CD4-positive, CD25-positive, alpha-beta regulatory T cell (primary cell): ENCODE measurements at regions not wholly inside any gene's neighbourhood (a gene's known extent, or its start where the extent isn't known, plus 50 kb on each side); places are given as distances from the start of the nearest gene placed in this dataset.

Experiments used
- ATAC-seq, 2 donors: fragments of 150-1000 bp; cut with Tn5 transposase; one replicate each; pipeline ENCODE4 v1.10.0; 2021; ENCODE audit warnings: low read depth in 2 of 2, moderate number of reproducible peaks in 2 of 2, moderate library complexity in 1 of 2
- DNase-seq, 3 donors: peaks; one replicate each; pipeline versions ENCODE4 v3.0.0 to v3.0.0-alpha.2; 2012 to 2022; ENCODE audit warnings: mixed read lengths in 1 of 3
- H3K27ac ChIP-seq: one replicate; pipeline ENCODE4 v1.7.0; 2013; ENCODE audit warnings: mild to moderate bottlenecking, low read length; ENCODE audit not compliant: insufficient read depth, poor library complexity, severe bottlenecking
- H3K27me3 ChIP-seq: one replicate; pipeline ENCODE4 v1.7.0; 2013; ENCODE audit warnings: low read length; ENCODE audit not compliant: control insufficient read depth, insufficient read depth
- H3K36me3 ChIP-seq: one replicate; pipeline ENCODE4 v1.7.0; 2013; ENCODE audit warnings: mild to moderate bottlenecking, low read length, moderate library complexity; ENCODE audit not compliant: control insufficient read depth, insufficient read depth
- H3K4me1 ChIP-seq: 2 replicates; pipeline ENCODE4 v1.7.0; 2013; ENCODE audit warnings: mild to moderate bottlenecking, low read length; ENCODE audit not compliant: insufficient read depth, control insufficient read depth, poor library complexity, severe bottlenecking
- H3K4me3 ChIP-seq: one replicate; pipeline ENCODE4 v1.7.0; 2013; ENCODE audit warnings: low read depth, mild to moderate bottlenecking, low read length, moderate library complexity
- H3K9me3 ChIP-seq, 2 experiments: 1 replicate in 1 of 2; 2 replicates in 1 of 2; pipeline ENCODE4 v1.7.0; 2013; ENCODE audit warnings: low read length in 2 of 2, mild to moderate bottlenecking in 1 of 2, moderate library complexity in 1 of 2; ENCODE audit not compliant: control insufficient read depth in 2 of 2
- H3K27ac Mint-ChIP-seq, 3 donors: one replicate each; pipeline ENCODE4 v1.8.0; 2020 to 2022; ENCODE audit warnings: mild to moderate bottlenecking in 3 of 3, mixed read lengths in 3 of 3, moderate library complexity in 2 of 3
- H3K27me3 Mint-ChIP-seq: one replicate; pipeline ENCODE4 v1.8.0; 2022; ENCODE audit warnings: mild to moderate bottlenecking, mixed read lengths
- H3K36me3 Mint-ChIP-seq: one replicate; pipeline ENCODE4 v1.8.0; 2020; ENCODE audit warnings: mixed read lengths
- H3K4me1 Mint-ChIP-seq, 4 donors: one replicate each; pipeline ENCODE4 v1.8.0; 2020 to 2022; ENCODE audit warnings: mixed read lengths in 4 of 4, mild to moderate bottlenecking in 1 of 4
- H3K4me3 Mint-ChIP-seq, 4 donors: one replicate each; pipeline ENCODE4 v1.8.0; 2020 to 2022; ENCODE audit warnings: mild to moderate bottlenecking in 4 of 4, mixed read lengths in 4 of 4, moderate library complexity in 3 of 4
- H3K9me3 Mint-ChIP-seq, 7 donors: one replicate each; pipeline ENCODE4 v1.8.0; 2020 to 2022; ENCODE audit warnings: mixed read lengths in 7 of 7, mild to moderate bottlenecking in 3 of 7, moderate library complexity in 2 of 7

GRCh38 chr1:98027103-98027705 is 106.4 kb upstream of the DPYD start:
- Mint-ChIP-seq H3K36me3 (no peaks in the 10 kb centered on the region), H3K9me3 (no peaks in the 10 kb centered on the region), H3K4me1 (no peaks in the 10 kb centered on the region), H3K27ac (no peak overlapping the region), H3K27me3 (peaks cover 4% of the 10 kb centered on the region), H3K4me3 (no peak overlapping the region)
- H3K9me3 ChIP-seq = no peaks in the 10 kb centered on the region
- H3K4me1 ChIP-seq = no peaks in the 10 kb centered on the region
- peaks cover 2% of the 10 kb centered on the region for H3K27me3 ChIP-seq
- no peak overlapping the region for H3K4me3 ChIP-seq
- H3K27ac ChIP-seq = no peak overlapping the region
- ATAC-seq (no peak), DNase-seq (no peak)
- no peaks in the 10 kb centered on the region for H3K36me3 ChIP-seq

GRCh38 chr1:98025858-98026257 is 105.0 kb upstream of the DPYD start:
- Mint-ChIP-seq H3K36me3 (no peaks in the 10 kb centered on the region), H3K9me3 (no peaks in the 10 kb centered on the region), H3K27me3 (peaks cover 16% of the 10 kb centered on the region), H3K4me1 (no peaks in the 10 kb centered on the region), H3K27ac (no peak overlapping the region), H3K4me3 (no peak overlapping the region)
- Histone ChIP-seq H3K27ac (no peak overlapping the region), H3K4me3 (no peak overlapping the region), H3K27me3 (peaks cover 2% of the 10 kb centered on the region), H3K36me3 (no peaks in the 10 kb centered on the region), H3K9me3 (no peaks in the 10 kb centered on the region), H3K4me1 (no peaks in the 10 kb centered on the region)
- no peak for ATAC-seq
- no peak for DNase-seq

GRCh38 chr1:98021126-98021525 is 100.3 kb upstream of the DPYD start:
- H3K36me3 ChIP-seq = no peaks in the 10 kb centered on the region
- no peaks in the 10 kb centered on the region for H3K4me1 ChIP-seq
- H3K4me3 Mint-ChIP-seq = no peak overlapping the region
- no peaks in the 10 kb centered on the region for H3K36me3 Mint-ChIP-seq
- H3K27me3 Mint-ChIP-seq = peaks cover 22% of the 10 kb centered on the region
- H3K4me3 ChIP-seq = no peak overlapping the region
- DNase-seq (no peak), ATAC-seq (no peak)
- no peak overlapping the region for H3K27ac Mint-ChIP-seq
- H3K9me3 Mint-ChIP-seq = peaks cover 0 to 5% (median 0%) of the 10 kb centered on the region in 7 donors
- no peak overlapping the region for H3K27ac ChIP-seq
- H3K9me3 ChIP-seq = no peaks in the 10 kb centered on the region
- peaks cover 5% of the 10 kb centered on the region for H3K27me3 ChIP-seq
- no peaks in the 10 kb centered on the region for H3K4me1 Mint-ChIP-seq

GRCh38 chr1:98019747-98020146 is 98.9 kb upstream of the DPYD start:
- H3K9me3 Mint-ChIP-seq = peaks cover 0 to 5% (median 0%) of the 10 kb centered on the region in 7 donors
- Histone ChIP-seq H3K4me1 (no peaks in the 10 kb centered on the region), H3K27me3 (peaks cover 7% of the 10 kb centered on the region), H3K27ac (no peak overlapping the region), H3K9me3 (no peaks in the 10 kb centered on the region), H3K36me3 (no peaks in the 10 kb centered on the region), H3K4me3 (no peak overlapping the region)
- H3K4me1 Mint-ChIP-seq = no peaks in the 10 kb centered on the region
- no peaks in the 10 kb centered on the region for H3K36me3 Mint-ChIP-seq
- peaks cover 24% of the 10 kb centered on the region for H3K27me3 Mint-ChIP-seq
- H3K27ac Mint-ChIP-seq = no peak overlapping the region
- DNase-seq (no peak), ATAC-seq (no peak)
- H3K4me3 Mint-ChIP-seq = no peak overlapping the region

GRCh38 chr1:98018074-98018473 is 97.2 kb upstream of the DPYD start:
- Histone ChIP-seq H3K4me3 (no peak overlapping the region), H3K27ac (no peak overlapping the region), H3K27me3 (peaks cover 7% of the 10 kb centered on the region), H3K4me1 (no peaks in the 10 kb centered on the region), H3K9me3 (no peaks in the 10 kb centered on the region), H3K36me3 (no peaks in the 10 kb centered on the region)
- no peak for DNase-seq
- Mint-ChIP-seq H3K4me1 (no peaks in the 10 kb centered on the region), H3K27ac (no peak overlapping the region), H3K4me3 (no peak overlapping the region), H3K9me3 (peaks cover 0 to 5% (median 0%) of the 10 kb centered on the region in 7 donors), H3K27me3 (peaks cover 24% of the 10 kb centered on the region), H3K36me3 (no peaks in the 10 kb centered on the region)
- ATAC-seq = no peak

GRCh38 chr1:98017184-98017583 is 96.3 kb upstream of the DPYD start:
- Histone ChIP-seq H3K27ac (no peak overlapping the region), H3K36me3 (no peaks in the 10 kb centered on the region), H3K9me3 (no peaks in the 10 kb centered on the region), H3K27me3 (peaks cover 9% of the 10 kb centered on the region), H3K4me1 (no peaks in the 10 kb centered on the region), H3K4me3 (no peak overlapping the region)
- Mint-ChIP-seq H3K4me1 (no peaks in the 10 kb centered on the region), H3K27me3 (peaks cover 24% of the 10 kb centered on the region), H3K9me3 (peaks cover 0 to 5% (median 0%) of the 10 kb centered on the region in 7 donors), H3K36me3 (no peaks in the 10 kb centered on the region), H3K4me3 (no peak overlapping the region), H3K27ac (no peak overlapping the region)
- no peak for DNase-seq
- no peak for ATAC-seq

- Histone ChIP-seq H3K4me3 (no peak overlapping the region), H3K27me3 (peaks cover 2% of the 10 kb centered on the region), H3K36me3 (no peaks in the 10 kb centered on the region), H3K9me3 (no peaks in the 10 kb centered on the region), H3K27ac (no peak overlapping the region), H3K4me1 (no peaks in the 10 kb centered on the region)
- H3K4me1 Mint-ChIP-seq = peaks cover 0 to 5% (median 0%) of the 10 kb centered on the region in 4 donors
- no peaks in the 10 kb centered on the region for H3K9me3 Mint-ChIP-seq
- no peak for ATAC-seq
- H3K36me3 Mint-ChIP-seq = no peaks in the 10 kb centered on the region
- H3K4me3 Mint-ChIP-seq = no peak overlapping the region
- no peak for DNase-seq
- no peaks in the 10 kb centered on the region for H3K27me3 Mint-ChIP-seq
- H3K27ac Mint-ChIP-seq = no peak overlapping the region
Observed at GRCh38 chr1:98008373-98008772, 87.5 kb upstream of the DPYD start.

- Mint-ChIP-seq H3K36me3 (no peaks in the 10 kb centered on the region), H3K27me3 (peaks cover 5% of the 10 kb centered on the region), H3K4me1 (peaks cover 0 to 5% (median 0%) of the 10 kb centered on the region in 4 donors), H3K9me3 (no peaks in the 10 kb centered on the region), H3K4me3 (no peak overlapping the region), H3K27ac (no peak overlapping the region)
- Histone ChIP-seq H3K4me1 (no peaks in the 10 kb centered on the region), H3K9me3 (no peaks in the 10 kb centered on the region), H3K36me3 (no peaks in the 10 kb centered on the region), H3K27ac (no peak overlapping the region), H3K4me3 (no peak overlapping the region), H3K27me3 (no peaks in the 10 kb centered on the region)
- DNase-seq = no peak
- no peak for ATAC-seq
Observed at GRCh38 chr1:98005326-98006010, 84.6 kb upstream of the DPYD start.
